22Rv1 (cell line): ENCODE measurements at regions not wholly inside any gene's neighbourhood (a gene's known extent, or its start where the extent isn't known, plus 50 kb on each side); places are given as distances from the start of the nearest gene placed in this dataset.

Source experiments
- CTCF ChIP-seq: fragments of 450-650 bp; IDR thresholded peaks from 2 replicates; pipeline ENCODE4 v1.5.1; 2017; ENCODE audit warnings: mild to moderate bottlenecking
- ZFX ChIP-seq: fragments of 450-650 bp; IDR thresholded peaks from 2 replicates; pipeline ENCODE4 v1.6.1; 2017; ENCODE audit warnings: antibody characterized with exemption, borderline replicate concordance

- TF ChIP-seq CTCF (no peak), ZFX (no peak)
Observed at GRCh38 chr13:107999751-108000150, 215.6 kb downstream of the LIG4 start.
